B cell (primary cell): ENCODE measurements at regions not wholly inside any gene's neighbourhood (a gene's known extent, or its start where the extent isn't known, plus 50 kb on each side); places are given as distances from the start of the nearest gene placed in this dataset.

Experiments used
- ATAC-seq: fragments of 200-7000 bp; cut with Tn5 transposase; one replicate; pipeline ENCODE4 v1.10.0; 2021; ENCODE audit warnings: low read depth, mild to moderate bottlenecking, moderate number of reproducible peaks, moderate library complexity
- CTCF ChIA-PET: fragments of 350-600 bp; sonication (Branson Sonifier 250); formaldehyde crosslinking; loops from one replicate; lab custom pipeline; 2021; ENCODE audit warnings: antibody characterized with exemption, inconsistent platforms; lab: Charles Lee
- POLR2A ChIA-PET: fragments of 350-600 bp; sonication (Branson Sonifier 250); formaldehyde crosslinking; loops from one replicate; lab custom pipeline; 2021; ENCODE audit warnings: antibody characterized with exemption; lab: Charles Lee
- DNase-seq: peaks from one replicate; pipeline ENCODE4 v3.0.0; 2013
- H2AFZ ChIP-seq: 2 replicates; pipeline ENCODE4 v1.6.1; 2012; ENCODE audit warnings: mild to moderate bottlenecking, low read depth, low read length; ENCODE audit not compliant: insufficient read depth, poor library complexity, severe bottlenecking
- H3K27ac ChIP-seq, 2 donors: 1 replicate in 1 of 2; 2 replicates in 1 of 2; pipeline ENCODE4 v1.5.1; 2012 to 2013; ENCODE audit warnings: low read length in 2 of 2, mild to moderate bottlenecking in 2 of 2, moderate library complexity in 1 of 2
- H3K27me3 ChIP-seq, 4 experiments: fragments of 200-600 bp in 1 of 4; sonication (generic) in 1 of 4; replicated peaks in 1 of 4; 1 replicate in 2 of 4; 2 replicates in 2 of 4; pipeline versions ENCODE4 v1.6.1 to v1.7.0; 2013 to 2016; ENCODE audit warnings: low read length in 3 of 4, mild to moderate bottlenecking in 2 of 4, mixed read lengths in 1 of 4, moderate library complexity in 1 of 4; ENCODE audit not compliant: insufficient read depth in 4 of 4, control insufficient read depth in 3 of 4; ENCODE audit errors: control extremely low read depth in 1 of 4
- H3K36me3 ChIP-seq, 2 experiments: replicated peaks in 1 of 2; 1 replicate in 1 of 2; 2 replicates in 1 of 2; pipeline versions ENCODE4 v1.6.1 to v1.7.1; 2013; ENCODE audit warnings: low read length in 1 of 2; ENCODE audit not compliant: insufficient read depth in 2 of 2, control insufficient read depth in 1 of 2; ENCODE audit errors: control extremely low read depth in 1 of 2, extremely low read depth in 1 of 2
- H3K4me1 ChIP-seq, 2 donors: fragments of 200-600 bp in 1 of 2; sonication (generic) in 1 of 2; 1 replicate in 1 of 2; 2 replicates in 1 of 2; pipeline versions ENCODE4 v1.5.1 to v1.6.1; 2013 to 2017; ENCODE audit warnings: low read length in 2 of 2; ENCODE audit not compliant: control insufficient read depth in 2 of 2, insufficient read depth in 2 of 2
- H3K4me2 ChIP-seq: replicated peaks from 2 replicates; pipeline ENCODE3; 2012; ENCODE audit warnings: mild to moderate bottlenecking, low read depth, low read length; ENCODE audit not compliant: poor library complexity, severe bottlenecking
- H3K4me3 ChIP-seq, 5 experiments: fragments of 200-600 bp in 1 of 5; sonication (generic) in 1 of 5; 1 replicate in 3 of 5; 2 replicates in 2 of 5; pipeline versions ENCODE4 v1.5.1 to v1.7.0; 2011 to 2016; ENCODE audit warnings: low read length in 4 of 5, mild to moderate bottlenecking in 4 of 5, low read depth in 2 of 5, control low read depth in 1 of 5, moderate library complexity in 1 of 5; ENCODE audit not compliant: insufficient read depth in 1 of 5; ENCODE audit errors: control extremely low read depth in 1 of 5, extremely low read depth in 1 of 5
- H3K79me2 ChIP-seq: fragments of 200-600 bp; sonication (generic); one replicate; pipeline ENCODE4 v1.6.0; 2016; ENCODE audit warnings: low read length; ENCODE audit not compliant: control insufficient read depth, insufficient read depth
- H3K9ac ChIP-seq: fragments of 200-600 bp; sonication (generic); 2 replicates; pipeline ENCODE4 v1.6.1; 2017; ENCODE audit warnings: mild to moderate bottlenecking, low read length, moderate library complexity
- H3K9me3 ChIP-seq, 3 donors: one replicate each; pipeline versions ENCODE4 v1.6.1 to v1.7.1; 2013; ENCODE audit warnings: low read length in 2 of 3; ENCODE audit not compliant: control insufficient read depth in 2 of 3, insufficient read depth in 1 of 3; ENCODE audit errors: control extremely low read depth in 1 of 3
- H4K20me1 ChIP-seq: 2 replicates; pipeline ENCODE4 v1.6.0; 2012; ENCODE audit warnings: mild to moderate bottlenecking, low read length; ENCODE audit not compliant: insufficient read depth, control insufficient read depth, poor library complexity, severe bottlenecking
- H3K27ac Mint-ChIP-seq: one replicate; pipeline ENCODE4 v1.8.0; 2021; ENCODE audit warnings: mixed read lengths
- H3K27me3 Mint-ChIP-seq: one replicate; pipeline ENCODE4 v1.8.0; 2021; ENCODE audit warnings: mixed read lengths
- H3K4me1 Mint-ChIP-seq: one replicate; pipeline ENCODE4 v1.8.0; 2021; ENCODE audit warnings: mixed read lengths
- H3K4me3 Mint-ChIP-seq: one replicate; pipeline ENCODE4 v1.8.0; 2021; ENCODE audit warnings: mixed read lengths
- H3K9me3 Mint-ChIP-seq: one replicate; pipeline ENCODE4 v1.8.0; 2022; ENCODE audit warnings: mixed read lengths; ENCODE audit not compliant: insufficient read depth
- CTCF ChIP-seq: fragments of 200-600 bp; IDR thresholded peaks from one replicate; pipeline ENCODE4 v1.8.0; 2022; ENCODE audit warnings: antibody characterized with exemption, mild to moderate bottlenecking
- EZH2 ChIP-seq: IDR thresholded peaks from 2 replicates; pipeline ENCODE4 v1.6.1; 2012; ENCODE audit warnings: borderline replicate concordance, low read depth, mild to moderate bottlenecking, moderate library complexity, low read length; ENCODE audit not compliant: insufficient read depth, poor library complexity, severe bottlenecking
- WGBS: methylation state at CpG from one replicate; pipeline ENCODE4 v1.1.5; 2013; ENCODE audit warnings: missing lambda C conversion rate; ENCODE audit not compliant: insufficient coverage; 5-methylcytosine and 5-hydroxymethylcytosine counted together
- intact Hi-C: fragments of 100-400 bp; cut with micrococcal nuclease; formaldehyde crosslinking; loops from one replicate; pipeline ENCODE4 v1.10.0; 2022

GRCh38 chr4:79673898-79674297 lies 265.9 kb upstream of the GK2 start:
- Histone ChIP-seq H3K79me2 (no peaks in the 10 kb centered on the region), H2AFZ (no peak overlapping the region), H3K27me3 (no peaks in the 10 kb centered on the region), H3K4me1 (peaks cover 10 to 12% of the 10 kb centered on the region in 2 donors), H4K20me1 (no peaks in the 10 kb centered on the region), H3K9ac (no peak overlapping the region), H3K36me3 (no peaks in the 10 kb centered on the region), H3K4me3 (no peak overlapping the region), H3K4me2 (no peak overlapping the region), H3K27ac (no peak overlapping the region), H3K9me3 (peaks cover 0 to 5% (median 2%) of the 10 kb centered on the region in 3 donors)
- peak; percentile 31 for ATAC-seq
- intact Hi-C loops: no loop called here
- Mint-ChIP-seq H3K4me1 (peaks cover 15% of the 10 kb centered on the region), H3K9me3 (peaks cover 6% of the 10 kb centered on the region), H3K27me3 (no peaks in the 10 kb centered on the region), H3K27ac (no peak overlapping the region), H3K4me3 (no peak overlapping the region)
- WGBS: no CpG with 5 or more reads among the region's 3 CpGs
- TF ChIP-seq CTCF (no peak), EZH2 (no peak)
- POLR2A ChIA-PET: no interaction called here
- CTCF ChIA-PET: no interaction called here
- DNase-seq: peak; percentile 18

GRCh38 chr4:79673377-79673776 lies 265.3 kb upstream of the GK2 start:
- TF ChIP-seq CTCF: no peak
- TF ChIP-seq EZH2: no peak
- peaks cover 15% of the 10 kb centered on the region for H3K4me1 Mint-ChIP-seq
- Histone ChIP-seq H3K27me3 (no peaks in the 10 kb centered on the region), H2AFZ (no peak overlapping the region), H3K9ac (no peak overlapping the region), H4K20me1 (no peaks in the 10 kb centered on the region), H3K36me3 (no peaks in the 10 kb centered on the region), H3K27ac (no peak overlapping the region), H3K4me2 (no peak overlapping the region), H3K79me2 (no peaks in the 10 kb centered on the region), H3K4me3 (no peak overlapping the region), H3K9me3 (peaks cover 2 to 6% (median 3%) of the 10 kb centered on the region in 3 donors), H3K4me1 (peaks cover 10 to 12% of the 10 kb centered on the region in 2 donors)
- H3K27ac Mint-ChIP-seq: no peak overlapping the region
- DNase-seq: no peak
- H3K4me3 Mint-ChIP-seq: no peak overlapping the region
- peaks cover 11% of the 10 kb centered on the region for H3K9me3 Mint-ChIP-seq
- ATAC-seq: no peak
- ChIA-PET POLR2A (no interaction called here), CTCF (no interaction called here)
- WGBS: 60% methylated on average over 1 of the region's 7 CpGs
- no peaks in the 10 kb centered on the region for H3K27me3 Mint-ChIP-seq
- intact Hi-C loops: no loop called here
